ENCODE measurements at regions not wholly inside any gene's neighbourhood (a gene's known extent, or its start where the extent isn't known, plus 50 kb on each side); places are given as distances from the start of the nearest gene placed in this dataset.

GRCh38 chr12:116662612-116663144 lies 75.2 kb downstream of the SPRING1 start (continued):
- TF ChIP-seq, protein P1, sequence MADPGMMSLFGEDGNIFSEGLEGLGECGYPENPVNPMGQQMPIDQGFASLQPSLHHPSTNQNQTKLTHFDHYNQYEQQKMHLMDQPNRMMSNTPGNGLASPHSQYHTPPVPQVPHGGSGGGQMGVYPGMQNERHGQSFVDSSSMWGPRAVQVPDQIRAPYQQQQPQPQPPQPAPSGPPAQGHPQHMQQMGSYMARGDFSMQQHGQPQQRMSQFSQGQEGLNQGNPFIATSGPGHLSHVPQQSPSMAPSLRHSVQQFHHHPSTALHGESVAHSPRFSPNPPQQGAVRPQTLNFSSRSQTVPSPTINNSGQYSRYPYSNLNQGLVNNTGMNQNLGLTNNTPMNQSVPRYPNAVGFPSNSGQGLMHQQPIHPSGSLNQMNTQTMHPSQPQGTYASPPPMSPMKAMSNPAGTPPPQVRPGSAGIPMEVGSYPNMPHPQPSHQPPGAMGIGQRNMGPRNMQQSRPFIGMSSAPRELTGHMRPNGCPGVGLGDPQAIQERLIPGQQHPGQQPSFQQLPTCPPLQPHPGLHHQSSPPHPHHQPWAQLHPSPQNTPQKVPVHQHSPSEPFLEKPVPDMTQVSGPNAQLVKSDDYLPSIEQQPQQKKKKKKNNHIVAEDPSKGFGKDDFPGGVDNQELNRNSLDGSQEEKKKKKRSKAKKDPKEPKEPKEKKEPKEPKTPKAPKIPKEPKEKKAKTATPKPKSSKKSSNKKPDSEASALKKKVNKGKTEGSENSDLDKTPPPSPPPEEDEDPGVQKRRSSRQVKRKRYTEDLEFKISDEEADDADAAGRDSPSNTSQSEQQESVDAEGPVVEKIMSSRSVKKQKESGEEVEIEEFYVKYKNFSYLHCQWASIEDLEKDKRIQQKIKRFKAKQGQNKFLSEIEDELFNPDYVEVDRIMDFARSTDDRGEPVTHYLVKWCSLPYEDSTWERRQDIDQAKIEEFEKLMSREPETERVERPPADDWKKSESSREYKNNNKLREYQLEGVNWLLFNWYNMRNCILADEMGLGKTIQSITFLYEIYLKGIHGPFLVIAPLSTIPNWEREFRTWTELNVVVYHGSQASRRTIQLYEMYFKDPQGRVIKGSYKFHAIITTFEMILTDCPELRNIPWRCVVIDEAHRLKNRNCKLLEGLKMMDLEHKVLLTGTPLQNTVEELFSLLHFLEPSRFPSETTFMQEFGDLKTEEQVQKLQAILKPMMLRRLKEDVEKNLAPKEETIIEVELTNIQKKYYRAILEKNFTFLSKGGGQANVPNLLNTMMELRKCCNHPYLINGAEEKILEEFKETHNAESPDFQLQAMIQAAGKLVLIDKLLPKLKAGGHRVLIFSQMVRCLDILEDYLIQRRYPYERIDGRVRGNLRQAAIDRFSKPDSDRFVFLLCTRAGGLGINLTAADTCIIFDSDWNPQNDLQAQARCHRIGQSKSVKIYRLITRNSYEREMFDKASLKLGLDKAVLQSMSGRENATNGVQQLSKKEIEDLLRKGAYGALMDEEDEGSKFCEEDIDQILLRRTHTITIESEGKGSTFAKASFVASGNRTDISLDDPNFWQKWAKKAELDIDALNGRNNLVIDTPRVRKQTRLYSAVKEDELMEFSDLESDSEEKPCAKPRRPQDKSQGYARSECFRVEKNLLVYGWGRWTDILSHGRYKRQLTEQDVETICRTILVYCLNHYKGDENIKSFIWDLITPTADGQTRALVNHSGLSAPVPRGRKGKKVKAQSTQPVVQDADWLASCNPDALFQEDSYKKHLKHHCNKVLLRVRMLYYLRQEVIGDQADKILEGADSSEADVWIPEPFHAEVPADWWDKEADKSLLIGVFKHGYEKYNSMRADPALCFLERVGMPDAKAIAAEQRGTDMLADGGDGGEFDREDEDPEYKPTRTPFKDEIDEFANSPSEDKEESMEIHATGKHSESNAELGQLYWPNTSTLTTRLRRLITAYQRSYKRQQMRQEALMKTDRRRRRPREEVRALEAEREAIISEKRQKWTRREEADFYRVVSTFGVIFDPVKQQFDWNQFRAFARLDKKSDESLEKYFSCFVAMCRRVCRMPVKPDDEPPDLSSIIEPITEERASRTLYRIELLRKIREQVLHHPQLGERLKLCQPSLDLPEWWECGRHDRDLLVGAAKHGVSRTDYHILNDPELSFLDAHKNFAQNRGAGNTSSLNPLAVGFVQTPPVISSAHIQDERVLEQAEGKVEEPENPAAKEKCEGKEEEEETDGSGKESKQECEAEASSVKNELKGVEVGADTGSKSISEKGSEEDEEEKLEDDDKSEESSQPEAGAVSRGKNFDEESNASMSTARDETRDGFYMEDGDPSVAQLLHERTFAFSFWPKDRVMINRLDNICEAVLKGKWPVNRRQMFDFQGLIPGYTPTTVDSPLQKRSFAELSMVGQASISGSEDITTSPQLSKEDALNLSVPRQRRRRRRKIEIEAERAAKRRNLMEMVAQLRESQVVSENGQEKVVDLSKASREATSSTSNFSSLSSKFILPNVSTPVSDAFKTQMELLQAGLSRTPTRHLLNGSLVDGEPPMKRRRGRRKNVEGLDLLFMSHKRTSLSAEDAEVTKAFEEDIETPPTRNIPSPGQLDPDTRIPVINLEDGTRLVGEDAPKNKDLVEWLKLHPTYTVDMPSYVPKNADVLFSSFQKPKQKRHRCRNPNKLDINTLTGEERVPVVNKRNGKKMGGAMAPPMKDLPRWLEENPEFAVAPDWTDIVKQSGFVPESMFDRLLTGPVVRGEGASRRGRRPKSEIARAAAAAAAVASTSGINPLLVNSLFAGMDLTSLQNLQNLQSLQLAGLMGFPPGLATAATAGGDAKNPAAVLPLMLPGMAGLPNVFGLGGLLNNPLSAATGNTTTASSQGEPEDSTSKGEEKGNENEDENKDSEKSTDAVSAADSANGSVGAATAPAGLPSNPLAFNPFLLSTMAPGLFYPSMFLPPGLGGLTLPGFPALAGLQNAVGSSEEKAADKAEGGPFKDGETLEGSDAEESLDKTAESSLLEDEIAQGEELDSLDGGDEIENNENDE (IDR thresholded peaks at IDR 0.05; ENCODE audit: insufficient replicate concordance, low read length): no peak
- no peak for TF ChIP-seq JUND (IDR thresholded peaks at IDR 0.05; ENCODE audit: low read length)
- no peak for TF ChIP-seq CTCF (IDR thresholded peaks at IDR 0.05; ENCODE audit: control extremely low read depth in 1 of 3, insufficient read depth in 1 of 3, low read depth in 1 of 3, low read length in 3 of 3)
- TF ChIP-seq CEBPB (IDR thresholded peaks at IDR 0.05; ENCODE audit: low read depth, low read length): no peak

All from H1 (cell line).